ENCODE measurements at regions not wholly inside any gene's neighbourhood (a gene's known extent, or its start where the extent isn't known, plus 50 kb on each side); places are given as distances from the start of the nearest gene placed in this dataset.

DNA sequence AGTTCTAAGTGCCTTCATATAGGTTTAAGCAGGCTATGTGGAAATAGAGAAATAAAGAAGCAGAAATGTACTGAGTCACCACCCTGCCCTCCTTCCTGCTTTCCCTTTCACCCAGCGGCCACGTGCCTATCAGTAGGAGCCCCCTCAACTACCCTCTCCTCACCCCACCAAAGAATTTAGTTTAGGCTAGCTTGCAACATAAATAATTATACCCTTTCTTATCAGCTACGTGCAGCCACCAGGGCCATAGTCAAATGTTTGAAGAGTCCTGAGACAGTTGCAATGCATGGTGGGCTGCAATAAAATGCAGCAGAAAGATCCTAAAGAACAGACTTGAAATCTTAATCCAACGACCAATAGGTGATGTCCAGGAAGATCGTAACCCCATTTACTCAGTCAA is 101.2 kb downstream of the RTP5 start:
- H3K4me1 ChIP-seq (ENCODE audit: control insufficient read depth, insufficient read depth, low read length, poor library complexity, severe bottlenecking), result peaks cover 5% of the 10 kb centered on the region
- H3K9me3 ChIP-seq (ENCODE audit: control insufficient read depth, low read length), result no peaks in the 10 kb centered on the region
- DNase-seq, result no peak
- H3K36me3 ChIP-seq (ENCODE audit: control insufficient read depth, insufficient read depth, low read length), result peaks cover 15% of the 10 kb centered on the region
- no peaks in the 10 kb centered on the region for H3K27me3 ChIP-seq (replicated peaks; ENCODE audit: control insufficient read depth, insufficient read depth, low read length, poor library complexity, severe bottlenecking)
- H3K27ac ChIP-seq (ENCODE audit: insufficient read depth, low read length, poor library complexity, severe bottlenecking), result no peak overlapping the region
- H3K4me3 ChIP-seq (ENCODE audit: insufficient read depth, low read depth, low read length, poor library complexity, severe bottlenecking), result no peak overlapping the region

- H3K4me3 ChIP-seq (ENCODE audit: insufficient read depth, low read depth, low read length, poor library complexity, severe bottlenecking), result no peak overlapping the region
- no peaks in the 10 kb centered on the region for H3K27me3 ChIP-seq (replicated peaks; ENCODE audit: control insufficient read depth, insufficient read depth, low read length, poor library complexity, severe bottlenecking)
- no peaks in the 10 kb centered on the region for H3K4me1 ChIP-seq (ENCODE audit: control insufficient read depth, insufficient read depth, low read length, poor library complexity, severe bottlenecking)
- no peaks in the 10 kb centered on the region for H3K9me3 ChIP-seq (ENCODE audit: control insufficient read depth, low read length)
- no peak for DNase-seq
- peaks cover 21% of the 10 kb centered on the region for H3K36me3 ChIP-seq (ENCODE audit: control insufficient read depth, insufficient read depth, low read length)
- no peak overlapping the region for H3K27ac ChIP-seq (ENCODE audit: insufficient read depth, low read length, poor library complexity, severe bottlenecking)
Measured at GRCh38 chr2:241974096-241974495, 104.6 kb downstream of the RTP5 start.

DNA sequence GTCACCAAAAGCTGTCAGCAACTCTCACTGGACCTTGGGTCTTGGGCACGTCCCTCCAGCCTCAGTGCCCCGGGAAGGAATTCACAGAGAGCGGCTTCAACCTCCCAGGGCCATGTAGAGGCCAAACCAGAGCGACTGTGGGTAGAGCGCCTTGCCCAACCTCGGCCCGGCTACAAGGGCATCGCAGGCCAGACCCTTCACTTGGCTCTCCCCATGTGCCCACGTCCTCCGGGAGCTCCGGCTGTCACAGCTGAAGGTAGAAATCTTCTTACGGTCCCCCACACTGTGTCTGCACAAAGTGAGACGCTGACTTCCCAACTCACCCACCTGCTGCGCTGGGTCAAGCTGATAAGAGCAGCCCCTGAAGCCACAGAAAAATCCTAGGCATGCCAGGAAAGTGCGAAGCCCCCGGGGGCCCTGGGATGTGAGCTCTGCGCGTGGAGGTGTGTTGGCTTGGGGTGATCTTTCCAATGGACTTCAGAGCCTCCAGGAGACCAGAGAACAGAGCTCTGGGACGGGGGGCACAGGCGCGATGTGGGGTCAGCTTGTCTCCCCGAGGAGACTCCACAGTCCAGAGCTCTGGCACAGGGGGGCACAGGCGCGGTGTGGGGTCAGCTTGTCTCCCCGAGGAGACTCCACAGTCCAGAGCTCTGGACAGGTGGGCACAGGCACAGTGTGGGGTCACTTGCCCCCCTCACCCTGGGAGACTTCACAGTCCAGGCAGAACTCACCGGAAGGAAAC is 105.5 kb downstream of the RTP5 start:
- H3K27ac ChIP-seq (ENCODE audit: insufficient read depth, low read length, poor library complexity, severe bottlenecking), result no peak overlapping the region
- no peaks in the 10 kb centered on the region for H3K9me3 ChIP-seq (ENCODE audit: control insufficient read depth, low read length)
- no peak overlapping the region for H3K4me3 ChIP-seq (ENCODE audit: insufficient read depth, low read depth, low read length, poor library complexity, severe bottlenecking)
- H3K27me3 ChIP-seq (replicated peaks; ENCODE audit: control insufficient read depth, insufficient read depth, low read length, poor library complexity, severe bottlenecking), result no peaks in the 10 kb centered on the region
- peaks cover 21% of the 10 kb centered on the region for H3K36me3 ChIP-seq (ENCODE audit: control insufficient read depth, insufficient read depth, low read length)
- DNase-seq, result no peak
- H3K4me1 ChIP-seq (ENCODE audit: control insufficient read depth, insufficient read depth, low read length, poor library complexity, severe bottlenecking), result no peaks in the 10 kb centered on the region

DNA sequence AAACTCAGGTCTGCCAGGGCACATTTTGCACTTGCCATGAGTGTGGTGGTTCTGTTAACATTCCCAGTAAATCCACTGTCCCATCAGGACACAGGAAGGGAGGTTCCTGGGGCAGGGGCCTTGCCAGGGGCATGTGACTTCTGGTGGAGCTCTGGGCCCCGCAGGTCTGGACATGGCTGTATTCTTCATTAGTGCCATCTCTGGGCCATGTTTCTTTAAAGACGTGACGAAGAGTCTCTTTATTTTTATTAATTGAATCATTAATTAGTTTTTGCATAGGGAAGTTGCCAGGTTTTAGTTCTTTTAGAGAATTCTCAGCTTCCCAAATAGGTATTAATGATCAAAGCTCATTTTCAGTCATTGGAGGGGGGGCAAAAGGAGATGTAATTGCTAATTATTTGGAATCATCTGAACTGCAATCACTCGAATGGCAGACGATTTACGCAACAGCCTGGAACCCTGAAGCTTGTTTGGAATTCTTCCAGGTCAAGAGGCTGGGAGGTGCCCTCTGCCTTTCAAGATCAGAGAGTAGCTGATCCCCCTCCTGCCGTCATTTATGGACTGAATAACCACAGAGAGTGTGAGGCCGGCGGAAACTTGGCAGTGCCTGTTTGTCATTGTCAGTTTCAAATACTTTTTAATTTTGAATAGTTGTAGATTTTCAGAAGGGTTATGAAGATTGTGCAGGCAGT is 106.2 kb downstream of the RTP5 start:
- Histone ChIP-seq H3K4me1 (ENCODE audit: control insufficient read depth, insufficient read depth, low read length, poor library complexity, severe bottlenecking) (no peaks in the 10 kb centered on the region), H3K27me3 (replicated peaks; ENCODE audit: control insufficient read depth, insufficient read depth, low read length, poor library complexity, severe bottlenecking) (no peaks in the 10 kb centered on the region), H3K4me3 (ENCODE audit: insufficient read depth, low read depth, low read length, poor library complexity, severe bottlenecking) (no peak overlapping the region), H3K36me3 (ENCODE audit: control insufficient read depth, insufficient read depth, low read length) (peaks cover 21% of the 10 kb centered on the region), H3K27ac (ENCODE audit: insufficient read depth, low read length, poor library complexity, severe bottlenecking) (no peak overlapping the region), H3K9me3 (ENCODE audit: control insufficient read depth, low read length) (no peaks in the 10 kb centered on the region)
- no peak for DNase-seq

DNA sequence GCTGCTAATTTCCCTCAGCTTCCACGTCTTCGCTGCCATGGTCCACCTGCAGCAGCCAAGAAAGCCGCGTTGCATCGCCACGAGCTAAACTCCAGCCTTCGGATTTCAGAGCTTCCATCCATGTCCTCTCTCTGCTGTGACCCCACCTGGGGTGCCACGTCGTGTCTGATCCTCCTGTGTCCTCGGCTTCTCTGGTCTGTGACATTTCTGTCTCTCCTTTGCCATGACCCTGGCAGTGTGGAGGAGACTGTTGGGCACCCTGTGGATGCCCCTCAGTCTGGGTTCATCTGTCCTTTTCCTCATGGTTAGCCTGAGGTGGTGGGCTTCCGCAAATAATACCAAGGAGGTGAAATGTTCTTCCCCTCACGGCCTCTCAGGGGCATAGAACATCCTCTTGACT is 106.8 kb downstream of the RTP5 start:
- Histone ChIP-seq H3K4me1 (ENCODE audit: control insufficient read depth, insufficient read depth, low read length, poor library complexity, severe bottlenecking) (no peaks in the 10 kb centered on the region), H3K27me3 (replicated peaks; ENCODE audit: control insufficient read depth, insufficient read depth, low read length, poor library complexity, severe bottlenecking) (no peaks in the 10 kb centered on the region), H3K27ac (ENCODE audit: insufficient read depth, low read length, poor library complexity, severe bottlenecking) (no peak overlapping the region), H3K9me3 (ENCODE audit: control insufficient read depth, low read length) (no peaks in the 10 kb centered on the region), H3K4me3 (ENCODE audit: insufficient read depth, low read depth, low read length, poor library complexity, severe bottlenecking) (no peak overlapping the region), H3K36me3 (ENCODE audit: control insufficient read depth, insufficient read depth, low read length) (peaks cover 21% of the 10 kb centered on the region)
- no peak for DNase-seq

- no peak overlapping the region for H3K4me3 ChIP-seq (ENCODE audit: insufficient read depth, low read depth, low read length, poor library complexity, severe bottlenecking)
- H3K9me3 ChIP-seq (ENCODE audit: control insufficient read depth, low read length), result no peaks in the 10 kb centered on the region
- H3K36me3 ChIP-seq (ENCODE audit: control insufficient read depth, insufficient read depth, low read length), result peaks cover 18% of the 10 kb centered on the region
- H3K27ac ChIP-seq (ENCODE audit: insufficient read depth, low read length, poor library complexity, severe bottlenecking), result no peak overlapping the region
- H3K4me1 ChIP-seq (ENCODE audit: control insufficient read depth, insufficient read depth, low read length, poor library complexity, severe bottlenecking), result no peaks in the 10 kb centered on the region
- no peak for DNase-seq
- H3K27me3 ChIP-seq (replicated peaks; ENCODE audit: control insufficient read depth, insufficient read depth, low read length, poor library complexity, severe bottlenecking), result no peaks in the 10 kb centered on the region
Measured at GRCh38 chr2:241977557-241978300, 108.2 kb downstream of the RTP5 start.

- Histone ChIP-seq H3K36me3 (ENCODE audit: control insufficient read depth, insufficient read depth, low read length) (peaks cover 18% of the 10 kb centered on the region), H3K27ac (ENCODE audit: insufficient read depth, low read length, poor library complexity, severe bottlenecking) (no peak overlapping the region), H3K4me1 (ENCODE audit: control insufficient read depth, insufficient read depth, low read length, poor library complexity, severe bottlenecking) (no peaks in the 10 kb centered on the region)
Measured at GRCh38 chr2:241978670-241979069, 109.1 kb downstream of the RTP5 start.

GRCh38 chr2:241980193-241980592 is 110.7 kb downstream of the RTP5 start:
- no peak for DNase-seq
- Histone ChIP-seq H3K36me3 (ENCODE audit: control insufficient read depth, insufficient read depth, low read length) (peaks cover 6% of the 10 kb centered on the region), H3K9me3 (ENCODE audit: control insufficient read depth, low read length) (no peaks in the 10 kb centered on the region), H3K27me3 (replicated peaks; ENCODE audit: control insufficient read depth, insufficient read depth, low read length, poor library complexity, severe bottlenecking) (no peaks in the 10 kb centered on the region), H3K27ac (ENCODE audit: insufficient read depth, low read length, poor library complexity, severe bottlenecking) (no peak overlapping the region), H3K4me3 (ENCODE audit: insufficient read depth, low read depth, low read length, poor library complexity, severe bottlenecking) (no peak overlapping the region), H3K4me1 (ENCODE audit: control insufficient read depth, insufficient read depth, low read length, poor library complexity, severe bottlenecking) (no peaks in the 10 kb centered on the region)

More at GRCh38 chr2:241978670-241979069, 109.1 kb downstream of the RTP5 start:
- no peaks in the 10 kb centered on the region for H3K27me3 ChIP-seq (replicated peaks; ENCODE audit: control insufficient read depth, insufficient read depth, low read length, poor library complexity, severe bottlenecking)
- DNase-seq, result no peak
- H3K4me3 ChIP-seq (ENCODE audit: insufficient read depth, low read depth, low read length, poor library complexity, severe bottlenecking), result no peak overlapping the region
- no peaks in the 10 kb centered on the region for H3K9me3 ChIP-seq (ENCODE audit: control insufficient read depth, low read length)

DNA sequence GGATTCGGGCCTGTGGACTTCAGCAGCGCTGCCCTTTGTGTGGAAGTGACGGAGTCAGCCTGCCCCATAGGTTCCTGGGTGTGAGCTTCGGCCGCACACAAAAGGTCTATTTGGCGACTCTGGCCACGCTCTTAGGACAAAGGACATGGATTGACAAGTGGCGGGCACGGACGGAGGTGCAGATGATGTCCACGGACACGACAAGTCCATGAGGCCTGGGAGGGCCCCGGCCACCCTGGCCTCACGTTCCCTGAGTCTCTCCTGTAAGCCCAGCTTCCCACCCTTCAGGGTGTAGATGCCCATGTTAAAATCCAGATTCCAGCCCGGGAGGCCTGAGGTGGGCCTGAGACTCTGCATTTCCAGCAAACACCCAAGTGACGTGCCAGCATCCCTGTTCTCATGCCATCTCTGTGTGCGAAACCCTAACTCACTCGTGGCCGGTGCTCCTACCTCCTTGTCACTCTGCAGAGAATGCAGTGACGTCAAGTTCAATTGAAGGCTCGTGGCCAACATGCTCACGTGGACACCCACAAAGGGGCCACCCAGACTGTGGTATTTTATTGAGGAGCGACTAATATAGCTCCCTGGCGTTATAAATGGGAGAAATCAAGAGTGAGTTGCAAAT is 111.7 kb downstream of the RTP5 start:
- H3K36me3 ChIP-seq (ENCODE audit: control insufficient read depth, insufficient read depth, low read length), result peaks cover 6% of the 10 kb centered on the region
- H3K27me3 ChIP-seq (replicated peaks; ENCODE audit: control insufficient read depth, insufficient read depth, low read length, poor library complexity, severe bottlenecking), result no peaks in the 10 kb centered on the region
- DNase-seq, result no peak
- no peak overlapping the region for H3K4me3 ChIP-seq (ENCODE audit: insufficient read depth, low read depth, low read length, poor library complexity, severe bottlenecking)
- H3K27ac ChIP-seq (ENCODE audit: insufficient read depth, low read length, poor library complexity, severe bottlenecking), result no peak overlapping the region
- H3K4me1 ChIP-seq (ENCODE audit: control insufficient read depth, insufficient read depth, low read length, poor library complexity, severe bottlenecking), result no peaks in the 10 kb centered on the region
- no peaks in the 10 kb centered on the region for H3K9me3 ChIP-seq (ENCODE audit: control insufficient read depth, low read length)

Measured in effector memory CD4-positive, alpha-beta T cell (primary cell).